ENCODE measurements at regions not wholly inside any gene's neighbourhood (a gene's known extent, or its start where the extent isn't known, plus 50 kb on each side); places are given as distances from the start of the nearest gene placed in this dataset.

GRCh38 chr6:33904747-33905065 lies 100.9 kb upstream of the MLN start:
- TF ChIP-seq CTCF (conservative IDR thresholded peaks at IDR 0.05; ENCODE audit: low read depth, low read length): no peak
- no peak for DNase-seq (ENCODE audit: low read depth)

DNA sequence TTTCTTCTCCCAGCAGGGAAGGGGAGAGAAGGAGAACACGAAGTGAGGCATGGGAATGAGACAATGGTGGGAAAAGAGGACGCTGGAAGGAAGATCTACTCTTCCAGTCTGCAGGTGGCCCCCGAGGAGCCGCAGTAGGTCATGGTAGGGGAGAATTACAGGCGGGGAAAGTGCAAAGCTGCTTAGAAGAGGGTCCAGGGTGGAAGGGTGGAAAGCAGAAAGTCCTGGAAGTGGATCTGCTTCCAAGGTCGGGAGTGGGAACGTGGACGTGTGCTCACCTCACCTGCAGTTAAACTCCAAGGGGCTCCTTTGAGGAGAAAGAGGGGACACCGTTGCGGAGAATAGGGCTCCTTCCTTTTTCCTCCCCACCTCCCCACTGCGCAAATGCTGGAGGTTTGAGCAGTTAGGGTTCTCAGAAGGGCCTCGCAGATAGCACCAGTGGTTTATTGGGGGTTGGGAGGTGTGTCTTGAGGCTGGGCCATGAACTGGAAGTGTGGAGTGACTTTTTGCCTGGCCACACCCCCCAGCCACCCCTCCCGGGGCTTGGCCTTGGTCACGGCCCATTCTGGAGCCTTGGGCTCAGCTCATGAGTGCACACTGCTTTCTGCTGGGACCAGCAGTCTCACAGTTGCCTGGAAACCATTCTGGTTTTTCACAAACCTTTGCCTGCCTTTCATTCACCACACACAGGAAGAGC lies 100.4 kb upstream of the MLN start:
- no peak overlapping the region for H3K4me3 ChIP-seq (ENCODE audit: low read depth, low read length)

More at GRCh38 chr6:33904747-33905065, 100.9 kb upstream of the MLN start:
- no peak overlapping the region for H3K4me3 ChIP-seq (ENCODE audit: low read depth, low read length)

DNA sequence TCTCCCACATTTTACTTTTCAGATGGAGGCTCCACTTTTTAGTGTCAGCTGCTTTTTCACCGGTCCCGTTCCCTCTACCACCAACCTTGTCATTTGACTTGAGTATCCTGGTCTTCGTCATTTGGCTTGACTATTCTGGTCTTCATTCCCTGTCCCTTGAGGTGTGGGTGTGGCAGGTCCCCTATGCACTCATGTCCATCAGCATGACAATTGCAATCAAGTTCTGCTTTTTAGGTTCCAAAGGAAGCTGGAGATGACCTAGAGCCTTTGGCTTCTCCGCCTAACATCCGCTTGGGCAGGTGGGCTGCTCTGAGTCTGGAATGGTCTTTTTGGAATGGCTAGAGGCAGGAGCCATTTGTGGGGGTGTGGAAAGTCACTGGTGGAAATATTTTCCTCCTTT lies 99.8 kb upstream of the MLN start:
- no peak overlapping the region for H3K4me3 ChIP-seq (ENCODE audit: low read depth, low read length)
- no peak for DNase-seq (ENCODE audit: low read depth)
- TF ChIP-seq CTCF (conservative IDR thresholded peaks at IDR 0.05; ENCODE audit: low read depth, low read length): no peak

More for the DNA sequence above, 100.4 kb upstream of the MLN start:
- TF ChIP-seq CTCF (conservative IDR thresholded peaks at IDR 0.05; ENCODE audit: low read depth, low read length): no peak
- no peak for DNase-seq (ENCODE audit: low read depth)

GRCh38 chr6:33902457-33902853 lies 98.7 kb upstream of the MLN start:
- TF ChIP-seq CTCF (conservative IDR thresholded peaks at IDR 0.05; ENCODE audit: low read depth, low read length): no peak
- DNase-seq (ENCODE audit: low read depth): no peak
- H3K4me3 ChIP-seq (ENCODE audit: low read depth, low read length): no peak overlapping the region

- TF ChIP-seq CTCF (conservative IDR thresholded peaks at IDR 0.05; ENCODE audit: low read depth, low read length): no peak
- DNase-seq (ENCODE audit: low read depth): no peak
Observed at GRCh38 chr6:33901822-33902456, 98.1 kb upstream of the MLN start.

GRCh38 chr6:33898771-33899170 lies 95.0 kb upstream of the MLN start:
- no peak overlapping the region for H3K4me3 ChIP-seq (ENCODE audit: low read depth, low read length)
- DNase-seq (ENCODE audit: low read depth): no peak
- TF ChIP-seq CTCF (conservative IDR thresholded peaks at IDR 0.05; ENCODE audit: low read depth, low read length): no peak

More at GRCh38 chr6:33901822-33902456, 98.1 kb upstream of the MLN start:
- H3K4me3 ChIP-seq (ENCODE audit: low read depth, low read length): no peak overlapping the region

All from epithelial cell of proximal tubule (primary cell).